ENCODE measurements at regions not wholly inside any gene's neighbourhood (a gene's known extent, or its start where the extent isn't known, plus 50 kb on each side); places are given as distances from the start of the nearest gene placed in this dataset.

GRCh38 chr3:20658491-20658890 lies 472.5 kb upstream of the SGO1 start:
- H4K8ac ChIP-seq (ENCODE audit: extremely low read depth, insufficient read depth, low read length): no peak overlapping the region
- no peak overlapping the region for H3K23ac ChIP-seq (ENCODE audit: insufficient read length)
- H3K79me1 ChIP-seq (ENCODE audit: low read depth, low read length): no peaks in the 10 kb centered on the region
- H2AK5ac ChIP-seq (ENCODE audit: low read depth, low read length): no peak overlapping the region
- H2AFZ ChIP-seq (ENCODE audit: low read length): no peak overlapping the region
- H3K14ac ChIP-seq (ENCODE audit: insufficient read length): no peak overlapping the region
- no peak overlapping the region for H4K91ac ChIP-seq (replicated peaks; ENCODE audit: insufficient read length, low read length)
- H3K4me2 ChIP-seq (ENCODE audit: insufficient read depth in 1 of 2, low read depth in 2 of 2, low read length in 2 of 2): no peak overlapping the region
- no peak overlapping the region for H2BK15ac ChIP-seq (ENCODE audit: low read length)
- no peaks in the 10 kb centered on the region for H3K36me3 ChIP-seq (ENCODE audit: control insufficient read depth in 2 of 4, insufficient read depth in 4 of 4, low read length in 3 of 4)
- no peak overlapping the region for H2BK120ac ChIP-seq (replicated peaks; ENCODE audit: low read depth, low read length)
- no peak overlapping the region for H2BK5ac ChIP-seq (ENCODE audit: low read depth, low read length)
- H3K9me3 ChIP-seq (ENCODE audit: insufficient read depth in 2 of 2, low read depth in 1 of 2, low read length in 1 of 2): no peaks in the 10 kb centered on the region
- no peak for TF ChIP-seq SP4 (IDR thresholded peaks at IDR 0.05; ENCODE audit: low read length)
- TF ChIP-seq HDAC6 (IDR thresholded peaks at IDR 0.05; ENCODE audit: low read depth, low read length): no peak
- TF ChIP-seq GTF2F1 (IDR thresholded peaks at IDR 0.05; ENCODE audit: borderline replicate concordance, low read depth, low read length): no peak
- TF ChIP-seq BCL11A (IDR thresholded peaks at IDR 0.05; ENCODE audit: low read depth in 2 of 2, low read length in 2 of 2): no peak
- TF ChIP-seq USF2 (IDR thresholded peaks at IDR 0.05; ENCODE audit: low read length): no peak
- no peak for TF ChIP-seq CBX8 (IDR thresholded peaks at IDR 0.05; ENCODE audit: borderline replicate concordance, low read depth, low read length)
- TF ChIP-seq TCF12 (IDR thresholded peaks at IDR 0.05; ENCODE audit: low read depth, low read length): no peak
- TF ChIP-seq CREB1 (IDR thresholded peaks at IDR 0.05): no peak
- TF ChIP-seq POU5F1 (IDR thresholded peaks at IDR 0.05; ENCODE audit: low read depth, low read length): no peak
- TF ChIP-seq EP300 (IDR thresholded peaks at IDR 0.05; ENCODE audit: borderline replicate concordance in 1 of 2, low read depth in 2 of 2, low read length in 2 of 2): no peak
- TF ChIP-seq KDM4A (IDR thresholded peaks at IDR 0.05; ENCODE audit: low read depth, low read length, severe bottlenecking): no peak
- no peak for TF ChIP-seq CEBPB (IDR thresholded peaks at IDR 0.05; ENCODE audit: low read depth, low read length)
- no peak for TF ChIP-seq RXRA (IDR thresholded peaks at IDR 0.05; ENCODE audit: insufficient read depth, low read depth, low read length)
- CTCF ChIA-PET (ENCODE audit: partially characterized antibody): interaction anchor here (1.1 to 1.5 kb wide), 2 partner anchors 9 to 25 kb away, joined by 3 read pairs; no protein-coding TSS in a partner anchor
- H2BK12ac ChIP-seq (ENCODE audit: low read depth, low read length): no peak overlapping the region
- H4K20me1 ChIP-seq (replicated peaks in 1 of 2; ENCODE audit: control insufficient read depth in 1 of 2, insufficient read depth in 2 of 2, low read length in 2 of 2): no peaks in the 10 kb centered on the region
- no peaks in the 10 kb centered on the region for H3K79me2 ChIP-seq (ENCODE audit: control insufficient read depth in 1 of 2, insufficient read depth in 2 of 2, low read length in 2 of 2)
- no peak overlapping the region for H3K4me3 ChIP-seq (ENCODE audit: extremely low read depth in 1 of 4, insufficient read depth in 2 of 4, low read depth in 3 of 4, low read length in 4 of 4)
- FAIRE-seq: no peak
- H3K9ac ChIP-seq (replicated peaks in 1 of 4; ENCODE audit: extremely low read depth in 1 of 4, low read depth in 3 of 4, low read length in 3 of 4): no peak overlapping the region
- H2BK20ac ChIP-seq (ENCODE audit: low read length): no peak overlapping the region
- H3K4me1 ChIP-seq (replicated peaks in 1 of 4; ENCODE audit: control insufficient read depth in 3 of 4, insufficient read depth in 4 of 4, low read length in 3 of 4): no peaks in the 10 kb centered on the region
- H3K56ac ChIP-seq (replicated peaks; ENCODE audit: insufficient read length, low read depth, low read length): no peak overlapping the region
- H3K23me2 ChIP-seq (ENCODE audit: low read depth, low read length): no peaks in the 10 kb centered on the region
- H3K27me3 ChIP-seq (replicated peaks in 1 of 4; ENCODE audit: control insufficient read depth in 3 of 4, extremely low read depth in 1 of 4, insufficient read depth in 3 of 4, low read length in 3 of 4): no peaks in the 10 kb centered on the region
- no peak overlapping the region for H3K18ac ChIP-seq (ENCODE audit: extremely low read depth, low read length)
- H3K4ac ChIP-seq (replicated peaks; ENCODE audit: insufficient read length, low read depth, low read length): no peak overlapping the region
- POLR2A ChIA-PET (ENCODE audit: partially characterized antibody): no interaction called here
- WGBS, 2 experiments (ENCODE audit: extremely low coverage in 1 of 2, insufficient coverage in 1 of 2, insufficient read length in 1 of 2, insufficient replicate concordance in 2 of 2, low coverage in 1 of 2, low lambda C conversion rate in 2 of 2, missing lambda C conversion rate in 1 of 2): 83% methylated on average over 1 of the region's 1 CpG; no CpG with 5 or more reads in 1 of the 2 experiments
- H4K5ac ChIP-seq (ENCODE audit: insufficient read length, low read depth, low read length): no peak overlapping the region
- no peak overlapping the region for H3K27ac ChIP-seq (ENCODE audit: low read depth, low read length)
- DNase-seq (ENCODE audit: low read depth in 1 of 2, low spot score in 2 of 2): no peak
